Neural progenitor cell (in vitro differentiated cells): ENCODE measurements at regions not wholly inside any gene's neighbourhood (a gene's known extent, or its start where the extent isn't known, plus 50 kb on each side); places are given as distances from the start of the nearest gene placed in this dataset.

ENCODE experiments used
- DNase-seq: peaks from one replicate; pipeline ENCODE4 v3.0.0-alpha.2; 2016; ENCODE audit warnings: low spot score
- H2AFZ ChIP-seq: fragments of 200-600 bp; sonication (generic); replicated peaks from 2 replicates; pipeline ENCODE4 v1.6.1; 2016; ENCODE audit warnings: antibody characterized with exemption
- H3F3A ChIP-seq: fragments of 200-600 bp; sonication (generic); 2 replicates; pipeline ENCODE4 v1.6.1; 2016; ENCODE audit warnings: antibody characterized with exemption, low read depth
- H3K27ac ChIP-seq: fragments of 200-600 bp; sonication (generic); 2 replicates; pipeline ENCODE4 v1.5.1; 2016; ENCODE audit warnings: mild to moderate bottlenecking
- H3K27me3 ChIP-seq: fragments of 200-600 bp; sonication (generic); 2 replicates; pipeline ENCODE4 v1.6.1; 2016; ENCODE audit warnings: mild to moderate bottlenecking, moderate library complexity
- H3K36me3 ChIP-seq: fragments of 200-600 bp; sonication (generic); 2 replicates; pipeline ENCODE4 v1.5.1; 2016
- H3K4me1 ChIP-seq: fragments of 200-600 bp; sonication (generic); 2 replicates; pipeline ENCODE4 v1.6.1; 2016; ENCODE audit warnings: mixed run types
- H3K4me2 ChIP-seq: fragments of 200-600 bp; sonication (generic); 2 replicates; pipeline ENCODE4 v1.6.1; 2016
- H3K4me3 ChIP-seq: fragments of 200-600 bp; sonication (generic); 2 replicates; pipeline ENCODE4 v1.5.1; 2016
- H3K79me2 ChIP-seq: fragments of 200-600 bp; sonication (generic); 2 replicates; pipeline ENCODE4 v1.6.1; 2016; ENCODE audit warnings: low read depth
- H3K9ac ChIP-seq: fragments of 200-600 bp; sonication (generic); 2 replicates; pipeline ENCODE4 v1.6.1; 2016
- H3K9me3 ChIP-seq: fragments of 200-600 bp; sonication (generic); 2 replicates; pipeline ENCODE4 v1.5.1; 2016; ENCODE audit warnings: low read depth
- H4K20me1 ChIP-seq: fragments of 200-600 bp; sonication (generic); 2 replicates; pipeline ENCODE4 v1.6.1; 2016; ENCODE audit warnings: low read depth
- H3K27ac Mint-ChIP-seq: 3 replicates; pipeline ENCODE4 v1.8.0; 2021; ENCODE audit warnings: mixed read lengths
- H3K27me3 Mint-ChIP-seq: 2 replicates; pipeline ENCODE4 v1.8.0; 2022; ENCODE audit warnings: low read depth, mild to moderate bottlenecking, inconsistent platforms, moderate library complexity, mixed read lengths; ENCODE audit not compliant: insufficient read depth
- H3K36me3 Mint-ChIP-seq: 3 replicates; pipeline ENCODE4 v1.8.0; 2021; ENCODE audit warnings: mixed read lengths
- H3K4me1 Mint-ChIP-seq: 3 replicates; pipeline ENCODE4 v1.8.0; 2021; ENCODE audit warnings: mixed read lengths
- H3K4me3 Mint-ChIP-seq: 3 replicates; pipeline ENCODE4 v1.8.0; 2021; ENCODE audit warnings: mild to moderate bottlenecking, moderate library complexity, mixed read lengths
- H3K9me3 Mint-ChIP-seq: 3 replicates; pipeline ENCODE4 v1.8.0; 2020; ENCODE audit warnings: mixed read lengths
- CTCF ChIP-seq: fragments of 200-600 bp; sonication (generic); IDR thresholded peaks from 2 replicates; pipeline ENCODE4 v1.5.1; 2017; ENCODE audit warnings: antibody characterized with exemption, mild to moderate bottlenecking
- EZH2 ChIP-seq: fragments of 200-600 bp; sonication (generic); IDR thresholded peaks from 2 replicates; pipeline ENCODE4 v1.6.1; 2017; ENCODE audit warnings: antibody characterized with exemption, mild to moderate bottlenecking, moderate library complexity
- EZH2phosphoT487 ChIP-seq: fragments of 200-600 bp; sonication (generic); IDR thresholded peaks from 2 replicates; pipeline ENCODE4 v1.6.1; 2017; ENCODE audit warnings: antibody characterized with exemption

GRCh38 chr10:22770270-22770669 lies 55.9 kb upstream of the PIP4K2A start:
- no peak overlapping the region for H3K4me3 Mint-ChIP-seq
- Histone ChIP-seq H3K27ac (no peak overlapping the region), H3K36me3 (no peaks in the 10 kb centered on the region), H3K4me3 (no peak overlapping the region), H3K9me3 (no peaks in the 10 kb centered on the region), H3K9ac (no peak overlapping the region), H3K4me2 (no peak overlapping the region), H3K27me3 (no peaks in the 10 kb centered on the region), H4K20me1 (no peaks in the 10 kb centered on the region), H2AFZ (no peak overlapping the region), H3F3A (no peaks in the 10 kb centered on the region), H3K79me2 (no peaks in the 10 kb centered on the region), H3K4me1 (no peaks in the 10 kb centered on the region)
- no peaks in the 10 kb centered on the region for H3K27me3 Mint-ChIP-seq
- DNase-seq = no peak
- no peaks in the 10 kb centered on the region for H3K9me3 Mint-ChIP-seq
- no peaks in the 10 kb centered on the region for H3K36me3 Mint-ChIP-seq
- no peak overlapping the region for H3K27ac Mint-ChIP-seq
- H3K4me1 Mint-ChIP-seq = no peaks in the 10 kb centered on the region
- TF ChIP-seq EZH2 = no peak
- TF ChIP-seq EZH2phosphoT487 = no peak
- no peak for TF ChIP-seq CTCF

- Mint-ChIP-seq H3K27ac (no peak overlapping the region), H3K4me3 (no peak overlapping the region), H3K27me3 (peaks cover 4% of the 10 kb centered on the region), H3K9me3 (no peaks in the 10 kb centered on the region), H3K36me3 (no peaks in the 10 kb centered on the region), H3K4me1 (no peaks in the 10 kb centered on the region)
- Histone ChIP-seq H3K27me3 (no peaks in the 10 kb centered on the region), H3K9ac (no peak overlapping the region), H3K4me2 (no peak overlapping the region), H3K4me1 (no peaks in the 10 kb centered on the region), H4K20me1 (no peaks in the 10 kb centered on the region), H3K9me3 (no peaks in the 10 kb centered on the region), H3K79me2 (no peaks in the 10 kb centered on the region), H3F3A (no peaks in the 10 kb centered on the region), H3K36me3 (no peaks in the 10 kb centered on the region), H3K4me3 (no peak overlapping the region), H3K27ac (no peak overlapping the region), H2AFZ (no peak overlapping the region)
- TF ChIP-seq CTCF (no peak), EZH2phosphoT487 (no peak), EZH2 (no peak)
- no peak for DNase-seq
Measured at GRCh38 chr10:22767859-22768258, 53.5 kb upstream of the PIP4K2A start.

GRCh38 chr10:22766693-22767092 lies 52.3 kb upstream of the PIP4K2A start:
- Mint-ChIP-seq H3K36me3 (no peaks in the 10 kb centered on the region), H3K27me3 (peaks cover 4% of the 10 kb centered on the region), H3K27ac (no peak overlapping the region), H3K4me1 (peaks cover 5% of the 10 kb centered on the region), H3K4me3 (no peak overlapping the region), H3K9me3 (no peaks in the 10 kb centered on the region)
- Histone ChIP-seq H3K4me3 (no peak overlapping the region), H2AFZ (no peak overlapping the region), H3K36me3 (no peaks in the 10 kb centered on the region), H3F3A (no peaks in the 10 kb centered on the region), H4K20me1 (no peaks in the 10 kb centered on the region), H3K27me3 (no peaks in the 10 kb centered on the region), H3K9ac (no peak overlapping the region), H3K79me2 (no peaks in the 10 kb centered on the region), H3K27ac (no peak overlapping the region), H3K9me3 (no peaks in the 10 kb centered on the region), H3K4me2 (no peak overlapping the region), H3K4me1 (no peaks in the 10 kb centered on the region)
- no peak for TF ChIP-seq EZH2
- no peak for TF ChIP-seq EZH2phosphoT487
- TF ChIP-seq CTCF = no peak
- no peak for DNase-seq
